HG03565 (cell line): ENCODE measurements at regions not wholly inside any gene's neighbourhood (a gene's known extent, or its start where the extent isn't known, plus 50 kb on each side); places are given as distances from the start of the nearest gene placed in this dataset.
A peak's percentile ranks its signal among the peaks of the same experiment; 100 is the strongest.

ENCODE experiments used
- ATAC-seq: cut with Tn5 transposase; IDR thresholded peaks from one replicate; pipeline ENCODE4 v1.9.1; 2021; ENCODE audit warnings: mild to moderate bottlenecking, moderate library complexity; ENCODE audit not compliant: unreplicated experiment

DNA sequence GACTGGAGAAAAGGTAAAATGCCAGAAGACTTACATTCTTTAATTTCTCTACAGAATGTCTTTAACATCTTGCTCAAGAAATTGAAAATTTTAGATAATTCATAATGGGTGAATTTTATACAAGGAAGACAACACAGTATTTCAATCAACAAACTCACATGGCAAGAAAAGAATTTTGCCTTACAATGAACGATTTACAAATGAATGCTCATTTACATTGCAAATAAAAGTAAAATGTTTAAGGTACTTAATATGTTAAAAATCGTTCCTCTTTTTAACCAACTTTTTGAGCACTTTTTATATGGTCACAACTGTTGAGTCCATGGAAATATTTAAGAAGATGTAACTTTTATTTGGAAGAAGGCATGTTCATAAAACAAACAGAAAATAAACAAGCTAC, 174.8 kb upstream of the UBE2E2 start:
- no peak for ATAC-seq

DNA sequence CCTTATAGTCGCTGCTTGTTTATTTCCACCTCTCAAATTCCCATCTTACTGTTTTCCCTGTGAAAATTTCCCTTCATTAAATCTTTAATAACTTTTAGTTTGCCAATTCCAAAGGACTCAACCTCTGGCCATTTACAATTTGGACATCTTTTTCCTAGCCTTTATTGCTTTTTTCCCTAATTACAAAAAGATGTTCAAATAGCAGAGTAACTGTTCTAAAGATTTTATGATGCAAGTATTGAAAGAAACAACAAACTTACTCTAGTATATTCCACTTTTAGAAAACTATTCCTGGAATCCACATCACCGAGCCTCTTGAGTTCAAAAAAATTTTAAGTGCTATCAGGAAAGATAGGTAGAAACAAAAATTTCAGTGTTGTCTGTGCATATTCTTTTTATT, 174.1 kb upstream of the UBE2E2 start:
- ATAC-seq = no peak

DNA sequence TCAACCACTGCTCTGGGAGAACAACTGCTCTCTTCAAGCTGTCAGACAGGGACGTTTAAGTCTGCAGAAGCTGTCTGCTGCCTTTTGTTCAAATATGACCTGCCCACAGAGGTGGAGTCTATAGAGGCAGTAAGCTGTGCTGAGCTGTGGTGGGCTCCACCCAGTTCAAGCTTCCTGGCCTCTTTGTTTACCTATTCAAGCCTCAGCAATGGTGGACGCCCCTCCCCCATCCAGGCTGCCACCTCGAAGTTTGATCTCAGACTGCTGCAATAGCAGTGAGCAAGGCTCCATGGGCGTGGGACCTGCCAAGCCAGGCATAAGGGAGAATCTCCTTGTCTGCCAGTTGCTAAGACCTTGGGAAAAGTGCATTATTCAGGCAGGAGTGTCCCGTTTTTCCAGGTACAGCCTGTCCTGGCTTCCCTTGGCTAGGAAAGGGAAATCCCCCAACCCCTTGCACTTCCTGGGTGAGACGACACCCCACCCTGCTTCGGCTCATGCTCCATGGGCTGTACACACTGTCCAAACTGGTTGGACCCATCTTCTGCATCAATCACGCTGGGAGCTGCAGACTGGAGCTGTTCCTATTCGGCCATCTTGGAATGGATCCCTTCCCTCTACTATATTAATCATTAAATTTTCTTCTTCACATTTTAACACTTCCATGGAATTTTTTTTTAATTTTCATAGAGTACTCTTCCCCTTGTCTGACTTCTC, 167.0 kb upstream of the UBE2E2 start:
- no peak for ATAC-seq

DNA sequence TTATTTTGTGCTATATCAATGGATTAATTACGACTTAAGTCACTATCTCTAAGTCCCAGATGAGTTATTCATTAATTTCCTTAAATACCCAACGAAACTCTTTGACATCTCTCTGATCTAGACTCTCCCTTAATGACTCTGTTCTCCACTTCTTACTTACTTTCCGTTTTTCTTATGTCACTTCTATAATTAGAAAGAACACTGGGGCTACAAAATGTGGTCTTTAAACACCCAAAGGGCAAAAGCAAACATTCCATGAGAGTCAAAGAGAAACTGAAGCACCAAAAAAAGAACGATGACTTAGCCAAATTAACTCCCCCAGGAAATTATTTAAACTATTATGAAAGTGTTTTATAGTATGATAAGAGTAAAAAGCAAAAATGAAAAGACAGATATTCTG, 166.4 kb upstream of the UBE2E2 start:
- ATAC-seq = peak; percentile 94

- ATAC-seq = no peak
These were observed 164.7 kb upstream of the UBE2E2 start for GRCh38 chr3:23038471-23038870.

DNA sequence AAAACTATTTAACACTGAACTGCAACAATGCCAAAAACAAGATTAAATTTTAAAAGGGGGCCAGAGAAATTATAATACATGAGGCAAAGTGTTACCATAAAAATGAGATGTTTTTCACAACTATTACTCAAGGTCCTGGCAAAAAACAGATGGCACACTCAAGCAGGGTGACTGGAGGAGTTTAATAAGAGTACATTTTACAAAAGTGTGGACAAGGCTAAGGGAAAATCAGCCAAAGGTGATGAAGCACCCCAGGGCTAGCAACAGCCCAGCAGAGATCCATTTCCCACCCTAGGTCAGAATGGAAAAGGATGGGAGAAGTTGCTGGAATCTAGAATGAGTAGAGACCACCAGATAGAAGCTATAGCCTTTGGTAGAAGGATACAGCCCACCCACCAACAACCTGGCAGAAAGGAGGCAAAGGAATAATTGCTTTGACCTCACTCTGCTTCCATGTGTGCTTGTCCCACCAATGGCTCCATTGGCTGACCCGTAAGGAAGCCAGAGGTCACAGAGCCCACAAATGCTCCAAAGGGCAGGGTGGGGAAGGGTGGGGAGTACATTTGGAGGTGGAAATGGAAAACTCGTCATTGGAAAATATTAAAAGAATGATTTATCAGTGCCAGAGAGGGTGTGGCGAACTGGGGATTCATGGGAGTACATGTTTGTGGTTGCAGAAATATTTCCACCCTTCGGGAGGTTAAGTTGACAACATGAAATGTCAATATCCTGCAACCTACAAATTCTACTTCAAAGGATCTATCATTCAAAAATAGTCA, 161.0 kb upstream of the UBE2E2 start:
- no peak for ATAC-seq

- no peak for ATAC-seq
These were observed 158.7 kb upstream of the UBE2E2 start for GRCh38 chr3:23044463-23044862.

GRCh38 chr3:23046536-23046935, 156.6 kb upstream of the UBE2E2 start:
- ATAC-seq = no peak

- ATAC-seq = no peak
These were observed 151.6 kb upstream of the UBE2E2 start for GRCh38 chr3:23051240-23052140.

DNA sequence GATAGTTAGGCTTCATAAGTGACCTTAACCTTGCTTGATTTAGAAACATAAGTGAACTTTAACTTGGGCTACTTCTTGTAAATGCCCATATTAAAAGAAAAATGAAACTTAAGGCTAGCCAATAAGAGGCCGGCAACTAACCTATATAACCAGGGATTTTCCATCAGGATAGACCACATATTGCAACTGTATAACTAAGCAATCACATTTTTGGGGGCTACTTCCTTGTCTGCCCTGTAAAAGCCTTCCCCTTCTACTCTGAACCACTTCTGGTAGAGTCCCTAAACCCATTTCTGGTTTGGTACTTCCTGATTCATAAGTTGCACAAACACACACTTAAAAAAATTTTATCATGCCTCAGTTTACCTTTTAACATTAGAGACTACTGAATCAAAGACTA, 150.9 kb upstream of the UBE2E2 start:
- no peak for ATAC-seq

DNA sequence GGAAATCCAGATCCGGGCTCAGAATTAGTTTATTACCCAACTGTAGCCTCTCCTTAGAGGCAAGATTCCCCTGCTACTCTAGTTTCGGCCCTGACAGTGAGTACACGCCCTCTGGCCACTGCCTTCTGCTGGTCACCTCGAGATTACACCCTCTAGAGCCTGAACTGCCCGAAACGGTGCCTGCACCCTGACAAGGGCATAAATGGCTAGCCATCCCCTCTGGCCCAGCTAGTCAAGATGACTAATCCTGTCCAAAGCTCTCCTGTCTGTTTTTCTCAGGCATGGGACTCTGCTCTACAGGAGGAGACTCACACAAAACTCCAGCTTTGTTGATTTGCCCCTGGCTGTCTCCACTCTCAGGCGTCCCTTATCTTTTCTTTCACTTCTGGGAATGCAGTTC, 150.5 kb upstream of the UBE2E2 start:
- no peak for ATAC-seq

- peak; percentile 89 for ATAC-seq
These were observed 147.3 kb upstream of the UBE2E2 start for GRCh38 chr3:23055733-23056376.

DNA sequence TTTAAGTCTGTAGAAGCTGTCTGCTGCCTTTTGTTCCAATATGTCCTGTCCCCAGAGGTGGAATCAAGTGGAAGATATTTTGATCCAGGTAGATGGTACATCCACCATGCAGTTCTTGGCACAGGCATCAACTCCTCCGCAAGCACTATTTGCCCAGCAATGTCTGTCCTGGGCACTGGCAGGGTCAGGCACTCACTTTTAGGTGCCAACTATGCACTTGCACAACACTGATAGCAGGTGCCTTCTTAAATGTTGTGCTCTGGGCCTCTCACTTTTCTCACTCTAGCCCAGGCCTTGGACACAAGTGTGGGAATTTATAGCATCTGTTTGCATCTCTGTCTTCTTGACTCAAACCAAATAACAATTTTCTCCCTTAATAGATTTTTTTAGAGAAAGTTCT, 140.5 kb upstream of the UBE2E2 start:
- ATAC-seq = no peak

DNA sequence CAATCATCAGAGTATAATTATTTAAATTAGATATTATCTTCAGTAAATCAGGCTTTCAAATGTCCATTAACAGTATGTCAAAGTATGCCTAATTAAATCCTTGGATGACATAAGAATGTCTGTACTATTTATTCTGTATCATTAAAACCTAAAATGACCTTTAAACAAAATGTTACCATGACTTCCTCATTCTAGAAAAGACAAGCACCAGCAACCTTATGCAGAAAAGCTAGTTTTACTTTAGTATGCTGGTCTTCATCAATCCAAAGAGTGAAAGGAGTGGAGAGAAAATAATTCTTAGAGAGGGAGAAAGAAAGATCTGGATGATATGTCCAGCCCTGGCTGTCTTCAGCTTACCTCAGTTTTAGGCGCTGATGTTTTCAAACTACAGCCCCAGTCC, 140.1 kb upstream of the UBE2E2 start:
- ATAC-seq = no peak

GRCh38 chr3:23067116-23067515, 136.0 kb upstream of the UBE2E2 start:
- ATAC-seq = no peak

GRCh38 chr3:23068016-23068728, 135.0 kb upstream of the UBE2E2 start:
- ATAC-seq = no peak

GRCh38 chr3:23071296-23071695, 131.8 kb upstream of the UBE2E2 start:
- peak; percentile 9 for ATAC-seq

DNA sequence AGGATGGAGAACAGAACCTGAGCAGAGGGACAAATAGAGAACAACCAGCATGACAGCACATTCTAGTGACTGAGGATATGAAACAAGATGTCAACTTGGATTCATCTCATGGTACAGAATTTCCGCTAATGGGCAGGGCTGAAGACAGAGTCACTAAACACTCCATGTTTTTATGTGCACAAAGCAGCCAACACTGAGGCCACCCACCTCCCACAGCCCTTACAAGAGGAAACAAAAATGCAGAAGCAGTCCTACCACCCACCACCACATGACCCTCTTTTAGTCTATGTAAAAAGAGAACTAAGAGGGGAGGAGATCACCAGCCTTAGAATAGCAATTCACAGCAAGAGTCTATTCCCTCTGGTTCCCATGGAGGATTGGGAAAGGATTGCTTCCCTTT, 131.4 kb upstream of the UBE2E2 start:
- ATAC-seq = peak; percentile 70

- ATAC-seq = no peak
These were observed 130.4 kb upstream of the UBE2E2 start for GRCh38 chr3:23072693-23073092.

DNA sequence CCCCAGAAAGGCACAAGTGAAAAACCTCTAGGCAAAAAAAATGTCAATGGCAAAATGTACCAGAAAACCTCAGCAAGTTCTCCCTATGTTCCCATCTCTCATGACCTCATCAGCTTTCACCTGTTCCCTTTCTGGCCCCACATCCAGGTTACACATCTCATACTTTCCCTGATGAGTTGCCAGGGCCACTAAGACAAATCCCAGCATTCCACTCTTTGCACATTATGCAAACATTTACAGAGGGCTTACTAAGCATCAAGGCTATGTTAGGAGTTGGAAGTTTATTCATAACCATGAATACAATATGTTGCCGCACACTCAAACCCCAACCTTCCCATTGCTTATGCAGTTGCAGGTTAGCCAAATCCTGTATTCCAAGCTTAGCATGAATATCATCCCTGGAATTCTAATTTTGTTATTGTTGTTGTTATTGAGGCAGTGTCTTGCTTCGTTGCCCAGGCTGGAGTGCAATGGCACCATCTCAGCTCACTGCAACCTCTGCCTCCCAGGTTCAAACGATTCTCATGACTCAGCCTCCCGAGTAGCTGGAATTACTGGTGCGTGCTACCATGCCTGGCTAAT, 129.3 kb upstream of the UBE2E2 start:
- no peak for ATAC-seq
